Prostate gland (tissue), 2 donors: ENCODE measurements at regions not wholly inside any gene's neighbourhood (a gene's known extent, or its start where the extent isn't known, plus 50 kb on each side); places are given as distances from the start of the nearest gene placed in this dataset.

ENCODE experiments used
- DNase-seq: peaks from one replicate; pipeline ENCODE4 v3.0.0-alpha.2; 2019; ENCODE audit warnings: low spot score
- H3K27ac ChIP-seq, 2 donors: fragments of 200-600 bp; sonication (generic); 2 replicates each; pipeline ENCODE4 v1.5.1; 2017 to 2019
- H3K27me3 ChIP-seq: fragments of 200-600 bp; sonication (generic); replicated peaks from 2 replicates; pipeline ENCODE4 v1.5.1; 2019; ENCODE audit not compliant: insufficient read depth
- H3K36me3 ChIP-seq, 2 donors: fragments of 200-600 bp; sonication (generic); 1 replicate in 1 of 2; 2 replicates in 1 of 2; pipeline versions ENCODE4 v1.5.1 to v1.8.1; 2017 to 2019
- H3K4me1 ChIP-seq: fragments of 200-600 bp; sonication (generic); replicated peaks from 2 replicates; pipeline ENCODE4 v1.5.1; 2019
- H3K4me3 ChIP-seq, 2 donors: fragments of 200-600 bp; sonication (generic); 2 replicates each; pipeline ENCODE4 v1.5.1; 2017 to 2019
- H3K9me3 ChIP-seq: fragments of 200-600 bp; sonication (generic); 2 replicates; pipeline ENCODE4 v1.5.1; 2017
- CTCF ChIP-seq, 4 experiments: fragments of 200-600 bp in 2 of 4; fragments of 450-650 bp in 2 of 4; sonication (generic) in 2 of 4; IDR thresholded peaks; 1 replicate in 3 of 4; 2 replicates in 1 of 4; pipeline ENCODE4 v1.5.1; 2016 to 2019; ENCODE audit warnings: antibody characterized with exemption in 4 of 4, mild to moderate bottlenecking in 2 of 4, moderate library complexity in 2 of 4
- POLR2A ChIP-seq: fragments of 450-650 bp; IDR thresholded peaks from one replicate; pipeline ENCODE4 v1.6.1; 2016; ENCODE audit warnings: antibody characterized with exemption, mild to moderate bottlenecking
- POLR2AphosphoS5 ChIP-seq: sonication (generic); formaldehyde crosslinking; IDR thresholded peaks from one replicate; pipeline ENCODE4 v1.6.1; 2017; ENCODE audit warnings: antibody characterized with exemption
- WGBS: methylation state at CpG from one replicate; pipeline ENCODE4 v1.1.5; 2018; 5-methylcytosine and 5-hydroxymethylcytosine counted together
- intact Hi-C: fragments of 100-400 bp; cut with DNase I; formaldehyde crosslinking; loops from one replicate; pipeline ENCODE4 v1.14.2; 2022

- H3K36me3 ChIP-seq, result no peaks in the 10 kb centered on the region
- H3K4me3 ChIP-seq, result no peak overlapping the region
- intact Hi-C loops, result no loop called here
- TF ChIP-seq CTCF (IDR thresholded peaks at IDR 0.05), result no peak
- TF ChIP-seq POLR2AphosphoS5, result no peak
- TF ChIP-seq POLR2A, result no peak
- WGBS, result 46% methylated on average over 8 of the region's 8 CpGs
- no peaks in the 10 kb centered on the region for H3K27me3 ChIP-seq
- no peak overlapping the region for H3K27ac ChIP-seq
- H3K9me3 ChIP-seq, result no peaks in the 10 kb centered on the region
- no peaks in the 10 kb centered on the region for H3K4me1 ChIP-seq
- DNase-seq, result no peak
Observed at GRCh38 chr4:159538556-159538955, 435.7 kb downstream of the RAPGEF2 start.

GRCh38 chr4:159540038-159540437, 437.2 kb downstream of the RAPGEF2 start:
- no peak overlapping the region for H3K27ac ChIP-seq
- no peaks in the 10 kb centered on the region for H3K9me3 ChIP-seq
- DNase-seq, result no peak
- no peak overlapping the region for H3K4me3 ChIP-seq
- TF ChIP-seq POLR2AphosphoS5, result no peak
- no peak for TF ChIP-seq POLR2A
- no peak for TF ChIP-seq CTCF (IDR thresholded peaks at IDR 0.05)
- H3K36me3 ChIP-seq, result no peaks in the 10 kb centered on the region
- H3K4me1 ChIP-seq, result no peaks in the 10 kb centered on the region
- intact Hi-C loops, result no loop called here
- H3K27me3 ChIP-seq, result no peaks in the 10 kb centered on the region

GRCh38 chr4:159540501-159540900, 437.6 kb downstream of the RAPGEF2 start:
- 65% methylated on average over 4 of the region's 4 CpGs for WGBS
- TF ChIP-seq POLR2A (no peak), POLR2AphosphoS5 (no peak), CTCF (IDR thresholded peaks at IDR 0.05) (no peak)
- intact Hi-C loops, result no loop called here
- Histone ChIP-seq H3K4me3 (no peak overlapping the region), H3K4me1 (no peaks in the 10 kb centered on the region), H3K27me3 (no peaks in the 10 kb centered on the region), H3K9me3 (no peaks in the 10 kb centered on the region), H3K27ac (no peak overlapping the region), H3K36me3 (no peaks in the 10 kb centered on the region)
- DNase-seq, result no peak

- 93% methylated on average over 2 of the region's 2 CpGs for WGBS
- Histone ChIP-seq H3K4me1 (no peaks in the 10 kb centered on the region), H3K27ac (no peak overlapping the region), H3K36me3 (no peaks in the 10 kb centered on the region), H3K4me3 (no peak overlapping the region), H3K9me3 (no peaks in the 10 kb centered on the region), H3K27me3 (no peaks in the 10 kb centered on the region)
- DNase-seq, result no peak
- intact Hi-C loops, result no loop called here
- no peak for TF ChIP-seq CTCF (IDR thresholded peaks at IDR 0.05)
- no peak for TF ChIP-seq POLR2AphosphoS5
- TF ChIP-seq POLR2A, result no peak
Observed at GRCh38 chr4:159541143-159541542, 438.3 kb downstream of the RAPGEF2 start.

GRCh38 chr4:159542296-159542695, 439.4 kb downstream of the RAPGEF2 start:
- no peaks in the 10 kb centered on the region for H3K4me1 ChIP-seq
- no peak overlapping the region for H3K27ac ChIP-seq
- no peaks in the 10 kb centered on the region for H3K27me3 ChIP-seq
- no peak overlapping the region for H3K4me3 ChIP-seq
- no peaks in the 10 kb centered on the region for H3K9me3 ChIP-seq
- TF ChIP-seq POLR2AphosphoS5 (no peak), POLR2A (no peak), CTCF (IDR thresholded peaks at IDR 0.05) (no peak)
- H3K36me3 ChIP-seq, result no peaks in the 10 kb centered on the region
- DNase-seq, result no peak
- intact Hi-C loops, result no loop called here
- WGBS, result 9% methylated on average over 1 of the region's 1 CpG
